GM12891 (cell line): ENCODE measurements at regions not wholly inside any gene's neighbourhood (a gene's known extent, or its start where the extent isn't known, plus 50 kb on each side); places are given as distances from the start of the nearest gene placed in this dataset.

Source experiments
- PAX5 ChIP-seq: IDR thresholded peaks from 2 replicates; pipeline ENCODE4 v1.6.1; 2011; ENCODE audit warnings: low read length, moderate library complexity, mild to moderate bottlenecking; ENCODE audit not compliant: insufficient read depth, severe bottlenecking
- POLR2A ChIP-seq: IDR thresholded peaks from 2 replicates; pipeline ENCODE4 v1.6.1; 2011; ENCODE audit warnings: low read depth, low read length, control low read depth
- POLR2AphosphoS5 ChIP-seq: IDR thresholded peaks from 2 replicates; pipeline ENCODE4 v1.6.1; 2011; ENCODE audit warnings: low read depth, low read length, control low read depth
- POU2F2 ChIP-seq: IDR thresholded peaks from 2 replicates; pipeline ENCODE4 v1.6.1; 2011; ENCODE audit warnings: low read depth, mild to moderate bottlenecking, control low read depth, low read length, moderate library complexity
- SPI1 ChIP-seq: IDR thresholded peaks from 2 replicates; pipeline ENCODE4 v1.6.1; 2011; ENCODE audit warnings: low read depth, low read length, control low read depth
- TAF1 ChIP-seq: IDR thresholded peaks from 2 replicates; pipeline ENCODE4 v1.6.1; 2011; ENCODE audit warnings: low read depth, low read length, control low read depth

DNA sequence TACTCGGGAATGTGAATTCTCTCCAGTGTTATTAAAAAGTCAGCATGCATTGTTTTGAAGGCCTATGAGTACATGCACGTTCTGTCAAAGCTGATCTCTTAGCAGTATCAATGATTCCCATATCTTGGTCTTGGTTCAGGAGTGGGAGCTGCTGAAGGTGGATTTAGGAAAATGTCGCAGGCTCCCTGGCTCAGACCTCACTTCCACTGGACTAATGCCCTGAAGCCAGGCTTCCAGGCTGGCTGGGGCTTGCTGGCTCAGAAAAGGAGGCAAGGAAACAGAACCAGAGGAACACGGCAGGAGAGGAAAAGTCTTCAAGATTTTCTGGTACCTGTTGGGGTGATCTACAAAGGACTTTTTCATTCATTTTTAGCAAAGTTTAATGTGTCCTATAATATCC is 81.6 kb downstream of the OLIG3 start:
- TF ChIP-seq POLR2AphosphoS5 (no peak), POLR2A (no peak), TAF1 (no peak), SPI1 (no peak), PAX5 (no peak), POU2F2 (no peak)
